Activated CD4-positive, alpha-beta T cell treated with anti-CD3 and anti-CD28 coated beads for 36 hours (primary cell): ENCODE measurements at regions not wholly inside any gene's neighbourhood (a gene's known extent, or its start where the extent isn't known, plus 50 kb on each side); places are given as distances from the start of the nearest gene placed in this dataset.

Experiments
- ATAC-seq: fragments of 200-7000 bp; cut with Tn5 transposase; one replicate; pipeline ENCODE4 v1.10.0; 2021; ENCODE audit warnings: mild to moderate bottlenecking, moderate library complexity
- CTCF ChIA-PET: fragments of 350-600 bp; sonication (Branson Sonifier 250); formaldehyde crosslinking; loops from one replicate; lab custom pipeline; 2021; ENCODE audit warnings: antibody characterized with exemption; lab: Charles Lee
- POLR2A ChIA-PET: fragments of 350-600 bp; sonication (Branson Sonifier 250); formaldehyde crosslinking; loops from one replicate; lab custom pipeline; 2021; ENCODE audit warnings: antibody characterized with exemption, inconsistent platforms; lab: Charles Lee
- DNase-seq: peaks from one replicate; pipeline ENCODE4 v3.0.0-alpha.2; 2020
- H3K27ac Mint-ChIP-seq: one replicate; pipeline ENCODE4 v1.8.0; 2021; ENCODE audit warnings: mixed read lengths
- H3K27me3 Mint-ChIP-seq: one replicate; pipeline ENCODE4 v1.8.0; 2021; ENCODE audit warnings: mixed read lengths
- H3K36me3 Mint-ChIP-seq: one replicate; pipeline ENCODE4 v1.8.0; 2021; ENCODE audit warnings: low read depth, mixed read lengths
- H3K4me1 Mint-ChIP-seq: one replicate; pipeline ENCODE4 v1.8.0; 2021; ENCODE audit warnings: mixed read lengths
- H3K4me3 Mint-ChIP-seq: one replicate; pipeline ENCODE4 v1.8.0; 2021; ENCODE audit warnings: mild to moderate bottlenecking, moderate library complexity, mixed read lengths
- H3K9me3 Mint-ChIP-seq: one replicate; pipeline ENCODE4 v1.8.0; 2021; ENCODE audit warnings: low read depth, mixed read lengths
- intact Hi-C, 2 experiments: fragments of 100-400 bp; cut with DNase I in 1 of 2; cut with micrococcal nuclease in 1 of 2; formaldehyde crosslinking; loops; one replicate each; pipeline versions ENCODE4 v1.14.2 to v1.15.1; 2022 to 2024; cut with DNase I, micrococcal nuclease

DNA sequence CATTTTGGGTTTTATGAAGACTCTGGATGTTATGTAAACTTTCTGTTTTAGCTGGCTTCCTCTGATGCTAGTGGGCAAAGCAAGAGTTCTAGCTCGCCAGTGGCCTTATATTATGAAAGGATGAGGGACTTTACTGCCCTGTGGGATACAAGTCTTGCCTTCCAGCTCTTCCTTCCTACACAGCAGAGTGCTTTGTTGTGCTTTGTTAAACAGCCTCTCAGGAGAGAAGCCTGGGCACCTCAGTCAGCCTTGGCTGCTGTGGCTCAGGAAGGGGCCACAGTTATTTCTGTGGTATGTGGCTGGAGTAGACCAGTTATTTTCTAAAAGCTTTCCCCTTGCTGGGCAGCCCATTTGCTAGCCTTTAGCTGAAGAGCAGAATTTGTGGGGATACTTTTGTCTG lies 69.5 kb upstream of the SUCLG2 start:
- Mint-ChIP-seq H3K36me3 (peaks cover 2% of the 10 kb centered on the region), H3K27ac (no peak overlapping the region), H3K4me1 (no peaks in the 10 kb centered on the region), H3K9me3 (peaks cover 8% of the 10 kb centered on the region), H3K27me3 (no peaks in the 10 kb centered on the region), H3K4me3 (no peak overlapping the region)
- POLR2A ChIA-PET: no interaction called here
- no peak for DNase-seq
- intact Hi-C loops: no loop called here
- CTCF ChIA-PET: no interaction called here
- ATAC-seq: no peak

GRCh38 chr3:67719333-67719732 lies 64.9 kb upstream of the SUCLG2 start:
- H3K4me1 Mint-ChIP-seq: no peaks in the 10 kb centered on the region
- POLR2A ChIA-PET: no interaction called here
- intact Hi-C loops: no loop called here
- DNase-seq (no peak), ATAC-seq (no peak)
- no peak overlapping the region for H3K27ac Mint-ChIP-seq
- H3K27me3 Mint-ChIP-seq: no peaks in the 10 kb centered on the region
- no peak overlapping the region for H3K4me3 Mint-ChIP-seq
- H3K9me3 Mint-ChIP-seq: peaks cover 8% of the 10 kb centered on the region
- H3K36me3 Mint-ChIP-seq: peaks cover 2% of the 10 kb centered on the region
- CTCF ChIA-PET: no interaction called here

DNA sequence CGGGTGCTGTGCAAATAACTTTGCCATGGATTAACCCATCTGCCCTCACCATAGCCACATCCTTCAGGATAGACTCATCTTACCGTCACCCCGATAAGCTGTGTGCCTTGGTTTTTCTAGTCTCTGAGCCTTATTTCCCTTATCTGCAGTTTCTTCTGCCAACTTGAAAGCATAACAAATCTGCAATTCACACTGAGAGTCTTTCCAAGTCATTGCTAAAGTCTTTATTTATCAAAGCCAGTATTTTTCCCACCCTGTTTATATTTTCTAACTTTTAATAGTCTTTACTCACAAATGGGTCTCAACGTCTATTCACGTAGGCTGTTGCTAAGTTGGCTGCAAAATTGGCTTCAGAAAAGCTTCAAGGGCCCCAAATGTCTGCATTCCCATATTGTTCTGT lies 61.6 kb upstream of the SUCLG2 start:
- peaks cover 2% of the 10 kb centered on the region for H3K36me3 Mint-ChIP-seq
- ChIA-PET POLR2A (no interaction called here), CTCF (no interaction called here)
- no peaks in the 10 kb centered on the region for H3K4me1 Mint-ChIP-seq
- no peak for DNase-seq
- intact Hi-C loops: no loop called here
- no peak overlapping the region for H3K27ac Mint-ChIP-seq
- no peaks in the 10 kb centered on the region for H3K27me3 Mint-ChIP-seq
- peaks cover 1% of the 10 kb centered on the region for H3K9me3 Mint-ChIP-seq
- no peak overlapping the region for H3K4me3 Mint-ChIP-seq
- ATAC-seq: no peak

- CTCF ChIA-PET: interaction anchor here (0.6 kb wide), 1 partner anchor 626 kb away, joined by 3 read pairs; no protein-coding TSS in a partner anchor
- POLR2A ChIA-PET: no interaction called here
- Mint-ChIP-seq H3K36me3 (peaks cover 2% of the 10 kb centered on the region), H3K27me3 (no peaks in the 10 kb centered on the region), H3K27ac (no peak overlapping the region), H3K9me3 (no peaks in the 10 kb centered on the region), H3K4me1 (no peaks in the 10 kb centered on the region), H3K4me3 (no peak overlapping the region)
- intact Hi-C loops: no loop called here
- ATAC-seq (no peak), DNase-seq (no peak)
Measured at GRCh38 chr3:67713764-67714469, 59.5 kb upstream of the SUCLG2 start.

- CTCF ChIA-PET: no interaction called here
- Mint-ChIP-seq H3K36me3 (peaks cover 2% of the 10 kb centered on the region), H3K9me3 (no peaks in the 10 kb centered on the region)
Measured at GRCh38 chr3:67712259-67712658, 57.8 kb upstream of the SUCLG2 start.

DNA sequence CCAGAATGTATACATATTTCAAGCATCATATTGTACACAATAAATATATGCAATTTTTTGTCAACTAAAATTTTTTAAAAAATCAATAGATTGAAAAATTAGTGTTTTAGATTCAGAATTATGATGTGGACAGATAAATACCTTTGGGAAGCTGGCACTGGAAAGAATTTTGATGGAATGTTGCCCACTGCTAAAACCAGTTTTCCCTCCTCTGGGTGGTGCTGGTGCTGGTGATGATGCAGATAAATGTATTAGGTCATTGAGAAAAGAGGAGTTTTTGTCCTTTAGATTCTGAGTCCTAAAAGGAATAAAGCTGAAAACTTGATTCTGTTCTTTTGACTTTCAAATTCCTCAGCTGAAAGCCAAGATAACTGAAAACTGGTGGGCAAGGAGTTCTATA lies 56.0 kb upstream of the SUCLG2 start:
- Mint-ChIP-seq H3K27ac (no peak overlapping the region), H3K4me3 (no peak overlapping the region), H3K4me1 (no peaks in the 10 kb centered on the region), H3K36me3 (peaks cover 2% of the 10 kb centered on the region), H3K27me3 (no peaks in the 10 kb centered on the region), H3K9me3 (no peaks in the 10 kb centered on the region)
- ChIA-PET POLR2A (no interaction called here), CTCF (interaction anchor here (0.6 to 1.5 kb wide), 2 partner anchors 20 to 374 kb away, joined by 4 to 5 read pairs; no protein-coding TSS in a partner anchor)
- no peak for ATAC-seq
- intact Hi-C loops: no loop called here
- no peak for DNase-seq

More at GRCh38 chr3:67712259-67712658, 57.8 kb upstream of the SUCLG2 start:
- no peak overlapping the region for H3K27ac Mint-ChIP-seq
- DNase-seq: no peak
- no peaks in the 10 kb centered on the region for H3K27me3 Mint-ChIP-seq
- ATAC-seq: no peak
- no peak overlapping the region for H3K4me3 Mint-ChIP-seq
- H3K4me1 Mint-ChIP-seq: no peaks in the 10 kb centered on the region
- POLR2A ChIA-PET: no interaction called here
- intact Hi-C loops: no loop called here

DNA sequence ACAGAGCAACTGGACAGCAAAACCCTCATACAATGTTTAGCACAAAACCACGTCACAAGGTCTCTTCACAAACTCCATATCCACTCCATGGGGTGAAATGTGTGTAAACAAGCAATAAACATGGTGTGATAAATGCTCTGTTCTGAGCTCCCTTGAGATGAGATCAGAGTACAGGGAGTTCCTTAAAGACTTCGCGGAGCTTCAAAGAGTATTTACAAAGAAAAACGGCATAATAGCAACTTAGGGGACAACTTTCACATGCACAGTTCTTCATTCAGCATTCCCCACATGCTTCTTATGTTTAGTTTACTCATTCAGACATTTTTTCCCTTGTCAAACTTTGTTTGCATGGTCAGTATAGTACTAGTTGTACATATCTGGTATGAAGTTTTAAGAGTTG lies 52.5 kb upstream of the SUCLG2 start:
- no peak for DNase-seq
- peaks cover 2% of the 10 kb centered on the region for H3K36me3 Mint-ChIP-seq
- ChIA-PET CTCF (no interaction called here), POLR2A (no interaction called here)
- no peaks in the 10 kb centered on the region for H3K9me3 Mint-ChIP-seq
- intact Hi-C loops: no loop called here
- no peaks in the 10 kb centered on the region for H3K4me1 Mint-ChIP-seq
- H3K27ac Mint-ChIP-seq: no peak overlapping the region
- no peak for ATAC-seq
- H3K27me3 Mint-ChIP-seq: no peaks in the 10 kb centered on the region
- no peak overlapping the region for H3K4me3 Mint-ChIP-seq

- Mint-ChIP-seq H3K4me3 (no peak overlapping the region), H3K4me1 (no peaks in the 10 kb centered on the region), H3K9me3 (no peaks in the 10 kb centered on the region), H3K27ac (no peak overlapping the region), H3K36me3 (no peaks in the 10 kb centered on the region), H3K27me3 (no peaks in the 10 kb centered on the region)
- POLR2A ChIA-PET: no interaction called here
- CTCF ChIA-PET: interaction anchor here (1.0 kb wide), 1 partner anchor 14 kb away, joined by 3 read pairs; no protein-coding TSS in a partner anchor
- peak; percentile 9 for DNase-seq
- intact Hi-C loops: no loop called here
- no peak for ATAC-seq
Measured at GRCh38 chr3:67704322-67704721, 49.9 kb upstream of the SUCLG2 start.
